Coronary artery (tissue), 2 donors: ENCODE measurements at regions not wholly inside any gene's neighbourhood (a gene's known extent, or its start where the extent isn't known, plus 50 kb on each side); places are given as distances from the start of the nearest gene placed in this dataset.
"Not testable (repeated sequence)": the region's sequence is repeated elsewhere in the genome, so short reads cannot be mapped to it uniquely, and the experiment has no call there.

Experiments used
- DNase-seq: peaks from one replicate; pipeline ENCODE4 v3.0.0-alpha.2; 2017; ENCODE audit warnings: low spot score
- H3K27ac ChIP-seq, 2 donors: fragments of 200-600 bp; sonication (generic); one replicate each; pipeline ENCODE4 v1.5.1; 2016 to 2019
- H3K4me3 ChIP-seq: fragments of 200-600 bp; sonication (generic); 2 replicates; pipeline ENCODE4 v1.5.1; 2016; ENCODE audit warnings: mild to moderate bottlenecking, moderate library complexity
- TF ChIP-seq, protein P1 (sequence below): fragments of 200-600 bp; sonication (generic); IDR thresholded peaks from one replicate; pipeline ENCODE4 v1.5.1; 2019; ENCODE audit warnings: antibody characterized with exemption

DNA sequence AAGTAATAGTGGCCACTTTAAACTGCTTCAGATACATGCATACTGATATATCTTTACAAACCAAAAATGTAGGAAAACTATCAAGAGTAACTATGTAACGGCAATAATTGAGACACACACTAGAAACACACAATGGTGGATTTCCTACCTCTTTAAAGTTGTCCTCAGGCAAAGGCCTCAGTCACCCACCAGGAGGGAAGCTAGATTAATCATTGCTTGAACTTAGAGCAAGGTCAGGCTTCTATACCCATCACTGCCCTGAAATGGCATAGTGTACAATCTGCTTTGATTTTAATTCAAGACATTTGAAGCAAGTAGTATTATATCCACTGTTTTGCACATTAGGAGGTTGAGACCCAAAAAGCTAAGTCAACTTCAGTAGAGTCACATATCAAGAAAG lies 110.9 kb downstream of the AREG start:
- TF ChIP-seq, protein P1, sequence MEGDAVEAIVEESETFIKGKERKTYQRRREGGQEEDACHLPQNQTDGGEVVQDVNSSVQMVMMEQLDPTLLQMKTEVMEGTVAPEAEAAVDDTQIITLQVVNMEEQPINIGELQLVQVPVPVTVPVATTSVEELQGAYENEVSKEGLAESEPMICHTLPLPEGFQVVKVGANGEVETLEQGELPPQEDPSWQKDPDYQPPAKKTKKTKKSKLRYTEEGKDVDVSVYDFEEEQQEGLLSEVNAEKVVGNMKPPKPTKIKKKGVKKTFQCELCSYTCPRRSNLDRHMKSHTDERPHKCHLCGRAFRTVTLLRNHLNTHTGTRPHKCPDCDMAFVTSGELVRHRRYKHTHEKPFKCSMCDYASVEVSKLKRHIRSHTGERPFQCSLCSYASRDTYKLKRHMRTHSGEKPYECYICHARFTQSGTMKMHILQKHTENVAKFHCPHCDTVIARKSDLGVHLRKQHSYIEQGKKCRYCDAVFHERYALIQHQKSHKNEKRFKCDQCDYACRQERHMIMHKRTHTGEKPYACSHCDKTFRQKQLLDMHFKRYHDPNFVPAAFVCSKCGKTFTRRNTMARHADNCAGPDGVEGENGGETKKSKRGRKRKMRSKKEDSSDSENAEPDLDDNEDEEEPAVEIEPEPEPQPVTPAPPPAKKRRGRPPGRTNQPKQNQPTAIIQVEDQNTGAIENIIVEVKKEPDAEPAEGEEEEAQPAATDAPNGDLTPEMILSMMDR, result no peak
- DNase-seq, result no peak
- H3K4me3 ChIP-seq, result no peak overlapping the region
- H3K27ac ChIP-seq, result no peak overlapping the region

DNA sequence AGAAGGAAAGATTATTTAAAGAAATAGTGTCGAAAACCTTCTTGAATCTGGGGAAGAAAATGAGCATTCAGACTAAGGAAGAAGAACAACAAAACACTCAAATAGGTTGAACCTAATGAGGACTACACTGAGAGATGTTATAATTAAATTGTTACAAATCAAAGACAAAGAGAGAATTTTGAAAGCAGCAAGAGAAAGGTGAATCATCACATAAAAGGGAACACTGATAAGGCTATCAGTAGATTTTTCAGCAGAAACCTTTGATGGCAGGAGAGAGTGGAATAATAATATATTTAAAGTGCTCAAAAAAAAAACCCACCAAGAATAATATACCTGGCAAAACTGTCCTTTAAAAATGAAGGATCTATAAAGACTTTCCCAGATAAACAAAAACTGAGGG lies 114.9 kb downstream of the AREG start:
- DNase-seq, result no peak
- TF ChIP-seq, protein P1, result no peak
- Histone ChIP-seq H3K4me3 (no peak overlapping the region), H3K27ac (no peak overlapping the region)

DNA sequence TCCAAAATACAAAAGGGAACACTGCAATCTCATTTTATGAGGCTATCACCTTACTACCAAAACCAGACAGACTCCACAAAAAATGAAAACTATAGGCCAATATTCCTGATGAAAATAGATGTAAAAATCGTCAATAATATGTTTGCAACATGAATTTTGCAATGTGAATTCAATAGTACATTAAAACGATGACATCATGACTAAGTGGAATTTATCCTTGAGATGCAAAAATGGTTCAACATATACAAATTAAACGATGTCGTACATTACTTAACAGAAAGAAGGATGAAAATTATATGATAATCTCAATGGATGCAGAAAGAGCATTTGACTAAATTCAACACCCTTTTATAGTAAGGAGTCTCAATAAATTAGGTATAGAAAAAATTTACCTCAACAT lies 123.0 kb downstream of the AREG start:
- H3K27ac ChIP-seq, result no peak overlapping the region

DNA sequence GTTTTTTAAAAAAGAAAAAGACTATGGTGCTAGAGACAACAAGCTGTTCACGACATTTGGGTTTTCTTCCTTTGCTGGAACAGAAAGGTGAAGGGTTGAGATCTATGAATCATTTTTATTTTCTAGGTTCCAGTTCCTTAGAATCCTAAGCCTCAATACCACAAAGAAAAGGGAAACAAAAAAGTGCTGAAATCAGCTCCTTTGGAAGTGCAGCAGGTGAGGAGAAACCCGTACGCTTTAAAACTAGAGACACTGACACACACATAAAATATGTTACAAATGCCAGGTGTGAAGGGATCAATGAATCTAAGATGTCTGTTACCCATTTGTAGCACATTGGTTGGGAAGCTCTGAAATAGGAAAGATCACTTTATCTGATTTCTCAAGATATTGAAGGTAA lies 125.2 kb downstream of the AREG start:
- TF ChIP-seq, protein P1, result no peak
- H3K4me3 ChIP-seq, result no peak overlapping the region
- no peak for DNase-seq

More for the DNA sequence above, 123.0 kb downstream of the AREG start:
- no peak overlapping the region for H3K4me3 ChIP-seq
- TF ChIP-seq, protein P1, result no peak
- DNase-seq, result no peak

DNA sequence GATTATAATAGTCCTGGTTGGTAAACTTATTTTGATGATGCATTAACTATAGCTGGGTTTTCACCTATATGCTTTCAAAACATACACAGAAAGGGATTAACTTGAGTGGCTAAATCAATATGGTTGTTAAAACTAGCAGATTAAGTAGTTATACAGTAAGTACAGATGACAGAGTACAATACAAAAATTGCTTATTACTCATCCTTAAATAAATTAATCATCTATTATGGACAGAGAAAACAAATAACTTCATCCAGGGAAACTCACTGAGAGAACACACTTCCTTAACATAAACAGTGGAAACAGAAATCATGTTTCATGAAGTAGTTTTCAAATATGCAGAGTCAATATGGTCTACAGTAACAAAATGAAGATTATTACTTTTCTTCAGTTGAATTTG lies 133.4 kb downstream of the AREG start:
- TF ChIP-seq, protein P1, result no peak
- no peak for DNase-seq
- Histone ChIP-seq H3K27ac (no peak overlapping the region), H3K4me3 (no peak overlapping the region)

More for the DNA sequence above, 125.2 kb downstream of the AREG start:
- H3K27ac ChIP-seq, result no peak overlapping the region

DNA sequence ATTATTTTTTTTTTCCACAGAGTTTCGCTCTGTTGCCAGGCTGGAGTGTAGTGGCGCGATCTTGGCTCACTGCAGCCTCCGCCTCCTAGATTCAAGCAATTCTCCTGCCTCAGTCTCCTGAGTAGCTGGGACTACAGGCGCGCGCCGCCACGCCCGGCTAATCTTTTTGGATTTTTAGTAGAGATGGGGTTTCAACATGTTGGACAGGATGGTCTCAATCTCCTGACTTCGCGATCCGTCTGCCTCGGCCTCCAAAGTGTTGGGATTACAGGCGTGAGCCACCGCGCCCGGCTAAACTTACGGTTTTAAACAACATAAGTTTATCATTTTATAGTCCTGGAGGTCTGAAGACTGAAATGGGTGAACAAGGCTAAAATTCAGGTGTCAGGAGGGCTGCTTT lies 133.9 kb downstream of the AREG start:
- DNase-seq, H3K27ac ChIP-seq: not testable (repeated sequence)

DNA sequence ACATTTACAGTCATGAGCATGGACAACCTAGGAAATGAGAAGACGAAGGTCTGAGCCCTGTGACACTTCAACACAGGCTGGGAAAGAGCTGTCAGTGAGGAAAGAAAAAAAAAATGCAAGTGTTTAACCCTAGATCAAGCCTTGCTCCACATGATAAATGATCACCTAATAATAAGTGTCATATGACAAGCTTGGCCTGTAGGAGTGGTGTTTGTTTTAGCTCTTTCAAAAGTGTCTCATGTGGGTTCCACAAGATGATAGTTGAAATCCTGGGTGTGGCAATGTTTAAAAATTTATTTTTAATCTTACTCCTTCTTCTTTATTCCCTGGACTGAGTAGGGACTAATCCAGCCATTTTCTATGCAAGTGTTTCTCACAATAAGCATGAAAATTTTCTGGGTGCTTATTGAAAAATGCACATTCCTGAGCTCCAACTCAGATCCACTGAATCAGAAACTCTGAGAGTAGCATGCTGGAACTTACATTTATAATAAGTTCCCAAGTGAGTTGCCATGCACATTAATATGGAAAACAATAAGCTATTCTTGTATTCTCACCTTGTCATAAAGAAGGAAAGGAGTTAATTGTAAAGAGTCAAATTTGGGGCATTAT lies 138.3 kb downstream of the AREG start:
- no peak for DNase-seq
- Histone ChIP-seq H3K4me3 (no peak overlapping the region), H3K27ac (no peak overlapping the region)
- TF ChIP-seq, protein P1, result no peak

More for the DNA sequence above, 133.9 kb downstream of the AREG start:
- not testable (repeated sequence) for H3K4me3 ChIP-seq
